Fibroblast of lung (primary cell): ENCODE measurements at regions not wholly inside any gene's neighbourhood (a gene's known extent, or its start where the extent isn't known, plus 50 kb on each side); places are given as distances from the start of the nearest gene placed in this dataset.
"Not testable (repeated sequence)": the region's sequence is repeated elsewhere in the genome, so short reads cannot be mapped to it uniquely, and the experiment has no call there.

ENCODE experiments used
- DNase-seq, 2 donors: peaks; one replicate each; pipeline versions ENCODE4 v3.0.0 to v3.0.0-alpha.2; 2010; ENCODE audit warnings: low read depth in 2 of 2
- H2AFZ ChIP-seq: 2 replicates; pipeline ENCODE4 v1.5.1; 2012; ENCODE audit warnings: low read length, control low read depth, inconsistent platforms
- H3K27ac ChIP-seq: 2 replicates; pipeline ENCODE4 v1.5.1; 2011; ENCODE audit warnings: low read length, control low read depth; ENCODE audit not compliant: insufficient read depth
- H3K27me3 ChIP-seq: 2 replicates; pipeline ENCODE4 v1.5.1; 2011; ENCODE audit warnings: mild to moderate bottlenecking, low read length; ENCODE audit not compliant: control insufficient read depth, insufficient read depth
- H3K36me3 ChIP-seq: 2 replicates; pipeline ENCODE4 v1.5.1; 2011; ENCODE audit warnings: low read length; ENCODE audit not compliant: control insufficient read depth, insufficient read depth
- H3K4me1 ChIP-seq: 2 replicates; pipeline ENCODE4 v1.5.1; 2011; ENCODE audit warnings: low read length; ENCODE audit not compliant: control insufficient read depth, insufficient read depth; ENCODE audit errors: extremely low read depth
- H3K4me2 ChIP-seq: 2 replicates; pipeline ENCODE4 v1.5.1; 2011; ENCODE audit warnings: low read length, control low read depth; ENCODE audit not compliant: insufficient read depth; ENCODE audit errors: extremely low read depth
- H3K4me3 ChIP-seq, 4 experiments: fragments of 200-600 bp in 1 of 4; sonication (generic) in 1 of 4; replicated peaks in 1 of 4; 2 replicates each; pipeline ENCODE4 v1.5.1; 2011 to 2016; ENCODE audit warnings: low read length in 4 of 4, low read depth in 3 of 4, mild to moderate bottlenecking in 3 of 4, control low read depth in 2 of 4, inconsistent platforms in 1 of 4, mixed read lengths in 1 of 4; ENCODE audit not compliant: insufficient read depth in 1 of 4; ENCODE audit errors: control extremely low read depth in 1 of 4
- H3K79me2 ChIP-seq: 2 replicates; pipeline ENCODE4 v1.5.1; 2012; ENCODE audit warnings: mild to moderate bottlenecking, low read length, inconsistent platforms; ENCODE audit not compliant: control insufficient read depth, insufficient read depth
- H3K9ac ChIP-seq: 2 replicates; pipeline ENCODE4 v1.5.1; 2011; ENCODE audit warnings: mild to moderate bottlenecking, low read length, control low read depth; ENCODE audit not compliant: insufficient read depth
- H3K9me3 ChIP-seq: 2 replicates; pipeline ENCODE4 v1.5.1; 2012; ENCODE audit warnings: low read depth, low read length; ENCODE audit not compliant: control insufficient read depth, insufficient read depth
- H4K20me1 ChIP-seq: 2 replicates; pipeline ENCODE4 v1.5.1; 2011; ENCODE audit warnings: low read length; ENCODE audit not compliant: control insufficient read depth, insufficient read depth; ENCODE audit errors: extremely low read depth
- EZH2 ChIP-seq: IDR thresholded peaks from 2 replicates; pipeline ENCODE4 v1.5.1; 2012; ENCODE audit warnings: low read length, control low read depth, mild to moderate bottlenecking; ENCODE audit errors: missing control alignments
- TF ChIP-seq, protein P1 (sequence below), 2 donors: IDR thresholded peaks in 1 of 2; conservative IDR thresholded peaks in 1 of 2; 1 replicate in 1 of 2; 2 replicates in 1 of 2; pipeline ENCODE4 v1.5.1; 2011 to 2012; ENCODE audit warnings: low read length in 2 of 2, control low read depth in 1 of 2, inconsistent platforms in 1 of 2, low read depth in 1 of 2, mild to moderate bottlenecking in 1 of 2

DNA sequence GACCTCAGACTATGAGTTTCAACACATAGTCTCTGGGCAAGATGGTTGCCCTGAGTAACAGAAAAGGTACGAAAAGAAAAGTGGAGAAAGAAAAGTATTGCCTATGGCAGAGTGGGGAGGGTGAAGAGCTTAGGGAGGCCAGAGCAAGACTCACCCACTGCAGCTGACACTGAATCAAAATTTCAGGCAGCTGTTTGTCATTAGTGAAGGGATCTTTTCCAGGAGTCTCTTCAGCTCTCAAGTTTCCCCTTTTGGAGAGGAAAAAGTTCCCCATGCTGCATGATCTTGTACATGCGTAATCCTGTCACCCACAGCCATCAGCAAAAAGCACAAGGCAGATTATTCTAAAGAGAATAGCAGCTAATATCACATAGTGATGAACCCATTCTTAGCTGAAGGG is 616.9 kb upstream of the GBE1 start:
- no peak overlapping the region for H3K4me2 ChIP-seq
- TF ChIP-seq EZH2: no peak
- TF ChIP-seq, protein P1, sequence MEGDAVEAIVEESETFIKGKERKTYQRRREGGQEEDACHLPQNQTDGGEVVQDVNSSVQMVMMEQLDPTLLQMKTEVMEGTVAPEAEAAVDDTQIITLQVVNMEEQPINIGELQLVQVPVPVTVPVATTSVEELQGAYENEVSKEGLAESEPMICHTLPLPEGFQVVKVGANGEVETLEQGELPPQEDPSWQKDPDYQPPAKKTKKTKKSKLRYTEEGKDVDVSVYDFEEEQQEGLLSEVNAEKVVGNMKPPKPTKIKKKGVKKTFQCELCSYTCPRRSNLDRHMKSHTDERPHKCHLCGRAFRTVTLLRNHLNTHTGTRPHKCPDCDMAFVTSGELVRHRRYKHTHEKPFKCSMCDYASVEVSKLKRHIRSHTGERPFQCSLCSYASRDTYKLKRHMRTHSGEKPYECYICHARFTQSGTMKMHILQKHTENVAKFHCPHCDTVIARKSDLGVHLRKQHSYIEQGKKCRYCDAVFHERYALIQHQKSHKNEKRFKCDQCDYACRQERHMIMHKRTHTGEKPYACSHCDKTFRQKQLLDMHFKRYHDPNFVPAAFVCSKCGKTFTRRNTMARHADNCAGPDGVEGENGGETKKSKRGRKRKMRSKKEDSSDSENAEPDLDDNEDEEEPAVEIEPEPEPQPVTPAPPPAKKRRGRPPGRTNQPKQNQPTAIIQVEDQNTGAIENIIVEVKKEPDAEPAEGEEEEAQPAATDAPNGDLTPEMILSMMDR (conservative IDR thresholded peaks at IDR 0.05 in 1 of 2, IDR thresholded peaks at IDR 0.05 in 1 of 2; ENCODE audit: low read depth in 1 of 2, low read length in 2 of 2): no peak
- no peak overlapping the region for H2AFZ ChIP-seq
- no peaks in the 10 kb centered on the region for H4K20me1 ChIP-seq
- H3K79me2 ChIP-seq: no peaks in the 10 kb centered on the region
- H3K9me3 ChIP-seq: no peaks in the 10 kb centered on the region
- no peaks in the 10 kb centered on the region for H3K4me1 ChIP-seq
- no peak overlapping the region for H3K4me3 ChIP-seq
- DNase-seq: no peak
- no peaks in the 10 kb centered on the region for H3K27me3 ChIP-seq
- H3K27ac ChIP-seq: no peak overlapping the region
- no peak overlapping the region for H3K9ac ChIP-seq
- no peaks in the 10 kb centered on the region for H3K36me3 ChIP-seq

DNA sequence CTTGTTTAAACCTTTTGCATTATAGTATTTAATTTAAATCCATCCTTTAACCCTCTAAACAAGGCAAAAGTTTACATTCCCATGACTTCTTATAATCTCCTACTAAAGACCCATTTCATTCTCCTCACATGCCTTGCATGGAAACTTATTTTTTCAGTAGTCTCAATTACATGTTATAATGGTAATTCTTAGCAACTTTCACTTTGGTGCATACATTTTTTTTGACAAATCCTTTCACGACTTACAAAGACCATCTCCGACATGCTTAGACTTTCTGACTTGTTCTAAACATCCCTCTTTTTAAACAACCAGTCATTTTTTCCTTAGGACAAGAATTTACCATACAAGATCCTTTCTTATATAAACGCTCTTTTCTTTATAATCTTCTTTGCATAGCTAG is 615.4 kb upstream of the GBE1 start:
- Histone ChIP-seq H3K4me1 (no peaks in the 10 kb centered on the region), H2AFZ (no peak overlapping the region), H3K36me3 (no peaks in the 10 kb centered on the region), H3K4me3 (no peak overlapping the region), H3K27me3 (no peaks in the 10 kb centered on the region), H4K20me1 (no peaks in the 10 kb centered on the region), H3K9ac (no peak overlapping the region), H3K9me3 (no peaks in the 10 kb centered on the region), H3K4me2 (no peak overlapping the region), H3K27ac (no peak overlapping the region), H3K79me2 (no peaks in the 10 kb centered on the region)
- no peak for TF ChIP-seq EZH2
- TF ChIP-seq, protein P1 (conservative IDR thresholded peaks at IDR 0.05 in 1 of 2, IDR thresholded peaks at IDR 0.05 in 1 of 2; ENCODE audit: low read depth in 1 of 2, low read length in 2 of 2): no peak
- no peak for DNase-seq

DNA sequence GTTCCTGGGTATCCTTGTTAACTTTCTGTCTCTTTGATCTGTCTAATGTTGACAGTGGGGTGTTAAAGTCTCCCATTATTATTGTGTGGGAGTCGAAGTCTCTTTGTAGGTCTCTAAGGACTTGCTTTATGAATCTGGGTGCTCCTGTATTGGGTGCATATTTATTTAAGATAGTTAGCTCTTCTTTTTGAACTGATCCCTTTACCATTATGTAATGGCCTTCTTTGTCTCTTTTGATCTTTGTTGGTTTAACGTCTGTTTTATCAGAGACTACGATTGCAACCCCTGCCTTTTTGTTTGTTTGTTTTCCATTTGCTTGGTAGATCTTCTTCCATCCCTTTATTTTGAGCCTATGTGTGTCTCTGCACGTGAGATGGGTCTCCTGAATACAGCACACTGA is 612.4 kb upstream of the GBE1 start:
- H2AFZ ChIP-seq, DNase-seq, H3K79me2 ChIP-seq, H3K9me3 ChIP-seq, H3K9ac ChIP-seq, H3K36me3 ChIP-seq, H3K4me3 ChIP-seq, H3K27me3 ChIP-seq, H4K20me1 ChIP-seq, H3K27ac ChIP-seq, H3K4me1 ChIP-seq, H3K4me2 ChIP-seq: not testable (repeated sequence)

DNA sequence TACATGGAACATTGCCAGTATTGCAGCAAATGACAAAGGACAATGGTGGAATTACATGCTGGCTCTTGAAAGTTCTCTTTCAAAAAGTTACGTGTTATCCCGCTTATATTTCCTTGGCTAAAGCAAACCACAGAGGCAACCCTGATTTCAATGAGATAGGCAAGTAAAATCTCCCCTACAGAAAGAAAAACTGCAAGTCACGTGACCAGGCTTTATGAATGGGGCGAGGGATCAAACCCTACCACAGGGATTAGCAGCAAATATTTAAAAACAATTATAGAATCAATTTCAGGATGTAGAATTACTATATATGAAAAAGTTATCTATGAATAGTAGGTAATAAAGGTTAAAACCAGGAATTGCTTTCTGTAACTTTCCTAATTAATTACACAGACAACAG is 603.4 kb upstream of the GBE1 start:
- no peaks in the 10 kb centered on the region for H3K27me3 ChIP-seq
- TF ChIP-seq EZH2: no peak
- TF ChIP-seq, protein P1 (conservative IDR thresholded peaks at IDR 0.05 in 1 of 2, IDR thresholded peaks at IDR 0.05 in 1 of 2; ENCODE audit: low read depth in 1 of 2, low read length in 2 of 2): no peak
- H3K36me3 ChIP-seq: no peaks in the 10 kb centered on the region
- no peaks in the 10 kb centered on the region for H3K4me1 ChIP-seq
- H3K9ac ChIP-seq: no peak overlapping the region
- no peaks in the 10 kb centered on the region for H3K79me2 ChIP-seq
- H3K27ac ChIP-seq: no peak overlapping the region
- H3K9me3 ChIP-seq: no peaks in the 10 kb centered on the region
- no peaks in the 10 kb centered on the region for H4K20me1 ChIP-seq
- no peak overlapping the region for H3K4me3 ChIP-seq
- no peak for DNase-seq
- H3K4me2 ChIP-seq: no peak overlapping the region
- no peak overlapping the region for H2AFZ ChIP-seq
